Motor neuron (in vitro differentiated cells): ENCODE measurements at regions not wholly inside any gene's neighbourhood (a gene's known extent, or its start where the extent isn't known, plus 50 kb on each side); places are given as distances from the start of the nearest gene placed in this dataset.
"Not testable (repeated sequence)": the region's sequence is repeated elsewhere in the genome, so short reads cannot be mapped to it uniquely, and the experiment has no call there.

Source experiments
- ATAC-seq, 8 experiments: fragments of 200-7000 bp; cut with Tn5 transposase; replicated peaks in 6 of 8; 2 replicates each; pipeline ENCODE4 v1.8.0; 2021; ENCODE audit warnings: mild to moderate bottlenecking in 8 of 8, moderate library complexity in 8 of 8
- H3K27ac ChIP-seq, 2 donors: fragments of 250-450 bp; sonication (Bioruptor Pico); 2 replicates each; pipeline ENCODE4 v1.9.0; 2021; ENCODE audit warnings: antibody characterized with exemption in 2 of 2, mild to moderate bottlenecking in 2 of 2, moderate library complexity in 1 of 2
- H3K4me1 ChIP-seq, 2 donors: fragments of 250-450 bp; sonication (Bioruptor Pico); replicated peaks in 1 of 2; 2 replicates each; pipeline ENCODE4 v1.6.1; 2021; ENCODE audit warnings: antibody characterized with exemption in 2 of 2, mild to moderate bottlenecking in 2 of 2, moderate library complexity in 1 of 2
- H3K4me3 ChIP-seq, 5 donors: fragments of 250-450 bp; sonication (Bioruptor Pico); 2 replicates each; pipeline ENCODE4 v1.9.0; 2021; ENCODE audit warnings: antibody characterized with exemption in 5 of 5, mild to moderate bottlenecking in 5 of 5, moderate library complexity in 4 of 5
- WGBS, 10 experiments: fragments of 450-650 bp; shearing (Covaris generic); methylation state at CpG; one replicate each; pipeline ENCODE4 v1.0.0; 2022; 5-methylcytosine and 5-hydroxymethylcytosine counted together
- in situ Hi-C, 9 experiments: fragments of 400-800 bp; cut with MboI; loops; one replicate each; pipeline ENCODE4 v1.15.0; 2021; ENCODE audit warnings: low sequenced_read_pairs in 9 of 9, low pct_unique_long_range_greater_than_20kb in 2 of 9; ENCODE audit not compliant: unreplicated experiment in 9 of 9

GRCh38 chr4:170705907-170706306, 616.2 kb upstream of the AADAT start:
- WGBS, 10 experiments, result 0 to 96% (median 74%) methylated on average over 1 to 3 of the region's 3 CpGs
- H3K4me1 ChIP-seq, result no peaks in the 10 kb centered on the region
- in situ Hi-C loops, result no loop called here
- no peak overlapping the region for H3K4me3 ChIP-seq
- ATAC-seq, result no peak
- H3K27ac ChIP-seq, result no peak overlapping the region

DNA sequence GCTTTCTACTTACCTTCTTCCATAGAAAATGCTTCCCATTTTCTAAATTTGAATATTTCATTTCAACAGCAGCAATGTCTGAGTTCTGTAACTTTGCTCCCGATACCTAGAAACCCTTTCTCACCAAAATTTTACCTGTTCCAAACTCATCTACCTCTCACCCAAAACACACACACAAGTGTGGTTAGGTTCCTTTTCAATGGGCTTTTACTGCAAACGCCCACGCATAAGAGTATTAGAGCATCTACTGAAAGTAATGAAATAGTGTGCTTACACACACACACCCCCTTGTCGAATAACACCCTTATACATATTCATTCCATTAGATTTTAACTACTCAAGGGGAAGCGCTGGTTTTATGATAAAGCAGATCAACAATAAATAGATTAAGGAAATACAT, 610.3 kb upstream of the AADAT start:
- ATAC-seq, result no peak
- Histone ChIP-seq H3K4me1 (no peaks in the 10 kb centered on the region), H3K27ac (no peak overlapping the region), H3K4me3 (no peak overlapping the region)
- in situ Hi-C loops, result no loop called here
- WGBS, 10 experiments, result 30 to 100% (median 78%) methylated on average over 2 to 5 of the region's 5 CpGs; no CpG with 5 or more reads in 2 of the 10 experiments

DNA sequence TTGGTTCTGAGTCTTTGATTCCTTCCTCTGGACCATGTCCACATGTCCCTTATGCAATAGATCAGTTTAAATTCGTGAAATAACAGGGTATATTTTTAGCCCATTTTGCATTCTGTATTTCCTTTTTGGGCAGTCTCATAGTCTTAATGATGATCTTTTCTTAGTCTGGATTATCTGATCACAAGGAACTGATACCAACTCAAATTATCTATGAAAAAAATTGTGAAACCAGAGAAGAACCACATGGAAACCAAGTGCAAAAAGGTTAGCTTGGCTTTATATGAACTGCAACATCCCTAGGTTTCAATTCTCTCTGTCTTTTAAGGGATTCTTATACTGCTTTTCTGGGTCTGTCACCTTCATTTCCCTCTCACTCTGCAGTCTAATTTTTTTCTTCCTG, 608.6 kb upstream of the AADAT start:
- no peaks in the 10 kb centered on the region for H3K4me1 ChIP-seq
- no peak overlapping the region for H3K27ac ChIP-seq
- no peak overlapping the region for H3K4me3 ChIP-seq
- 0 to 100% (median 100%) methylated on average over 1 of the region's 1 CpG; no CpG with 5 or more reads in 3 of the 10 experiments for WGBS, 10 experiments
- no peak for ATAC-seq
- in situ Hi-C loops, result no loop called here

- Histone ChIP-seq H3K4me3 (no peak overlapping the region), H3K27ac (no peak overlapping the region), H3K4me1 (no peaks in the 10 kb centered on the region)
- in situ Hi-C loops, result no loop called here
- ATAC-seq, result no peak
- 0 to 100% (median 84%) methylated on average over 1 to 2 of the region's 2 CpGs for WGBS, 10 experiments
Measured at GRCh38 chr4:170697845-170698244, 608.1 kb upstream of the AADAT start.

- no peak overlapping the region for H3K27ac ChIP-seq
- H3K4me3 ChIP-seq, result no peak overlapping the region
- ATAC-seq, result no peak
- in situ Hi-C loops, result no loop called here
- no peaks in the 10 kb centered on the region for H3K4me1 ChIP-seq
Measured at GRCh38 chr4:170697045-170697444, 607.3 kb upstream of the AADAT start.

- in situ Hi-C loops, result no loop called here
Measured at GRCh38 chr4:170691168-170691567, 601.4 kb upstream of the AADAT start.

DNA sequence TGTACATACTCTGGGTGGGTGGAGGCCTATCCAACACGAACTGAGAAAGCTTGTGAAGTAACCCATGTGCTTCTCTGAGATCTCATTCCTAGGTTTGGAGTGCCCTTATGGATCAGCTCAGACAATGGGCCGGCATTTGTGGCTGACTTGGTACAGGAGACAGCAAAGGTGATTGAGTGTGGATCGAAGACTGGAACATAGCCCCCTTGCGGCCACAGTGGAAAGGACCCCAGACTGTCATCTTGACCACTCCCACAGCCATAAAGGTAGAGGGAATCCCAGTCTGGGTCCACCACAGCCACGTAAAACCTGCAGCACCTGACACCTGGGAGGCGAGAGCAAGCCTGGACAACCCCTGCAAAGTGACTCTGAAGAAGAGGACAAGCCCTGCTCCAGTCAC, 598.0 kb upstream of the AADAT start:
- Histone ChIP-seq H3K27ac (no peak overlapping the region), H3K4me1 (peaks cover 4 to 7% of the 10 kb centered on the region in 2 donors), H3K4me3 (no peak overlapping the region)
- ATAC-seq, result no peak
- WGBS, 10 experiments, result 0 to 100% (median 97%) methylated on average over 1 to 6 of the region's 6 CpGs; no CpG with 5 or more reads in 4 of the 10 experiments
- in situ Hi-C loops, result no loop called here

More at GRCh38 chr4:170691168-170691567, 601.4 kb upstream of the AADAT start:
- peaks cover 0 to 4% of the 10 kb centered on the region in 2 donors for H3K4me1 ChIP-seq
- ATAC-seq, result no peak
- H3K4me3 ChIP-seq, result no peak overlapping the region
- H3K27ac ChIP-seq, result no peak overlapping the region

DNA sequence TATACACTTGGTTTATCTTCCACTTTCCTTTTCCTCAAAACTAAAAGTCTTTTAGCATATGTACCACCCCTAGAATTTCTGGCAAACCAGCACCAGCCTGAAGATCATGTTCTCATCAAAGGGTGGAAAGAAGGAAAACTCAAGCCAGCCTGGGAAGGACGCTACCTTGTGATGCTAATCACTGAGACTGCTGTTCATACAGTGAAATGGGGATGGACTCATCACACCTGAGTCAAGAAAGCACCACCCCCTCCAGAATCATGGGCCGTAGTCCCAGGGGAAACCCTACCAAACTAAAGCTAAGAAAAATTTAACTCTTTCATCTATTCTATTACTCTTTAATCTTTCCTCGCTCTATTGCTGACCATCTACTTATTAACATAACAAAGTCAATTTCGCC, 595.9 kb upstream of the AADAT start:
- 0 to 91% (median 72%) methylated on average over 2 to 4 of the region's 4 CpGs; no CpG with 5 or more reads in 1 of the 10 experiments for WGBS, 10 experiments
- in situ Hi-C loops, ATAC-seq: not testable (repeated sequence)

DNA sequence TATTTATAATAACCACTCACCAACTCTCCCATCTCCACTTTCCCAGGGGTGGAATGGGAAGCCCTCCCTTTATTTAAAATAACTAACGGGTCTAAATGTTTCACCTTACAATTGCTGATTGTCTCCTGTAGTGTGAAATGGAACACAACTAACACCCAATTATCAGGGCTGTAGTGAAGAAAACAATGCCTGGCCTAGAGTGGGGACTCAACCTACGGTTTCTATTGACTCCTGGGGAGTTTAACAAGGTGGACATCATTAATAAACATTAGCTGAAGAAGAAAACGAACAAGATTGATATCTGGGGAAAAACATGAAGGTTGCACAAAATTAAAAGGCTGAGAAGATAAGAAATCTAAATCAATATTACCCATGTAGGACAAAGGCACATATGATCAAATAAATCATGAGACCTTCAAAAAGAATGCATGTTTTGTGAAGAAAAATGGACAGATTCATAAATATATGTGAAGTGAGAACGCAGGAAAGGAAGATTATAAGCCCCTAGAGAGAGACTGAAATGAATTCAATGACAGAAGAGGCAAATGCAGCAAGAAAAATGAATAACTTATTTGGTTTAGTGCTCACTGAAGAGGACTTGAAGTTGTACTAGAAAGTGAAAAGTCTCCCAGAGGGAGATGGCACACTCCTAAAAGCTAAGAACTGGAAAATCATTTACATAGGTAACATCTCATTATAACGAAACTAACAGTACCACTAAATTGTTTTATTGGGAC, 593.0 kb upstream of the AADAT start:
- Histone ChIP-seq H3K4me1 (peaks cover 2 to 10% of the 10 kb centered on the region in 2 donors), H3K4me3 (no peak overlapping the region), H3K27ac (no peak overlapping the region)
- in situ Hi-C loops, result no loop called here
- 0 to 53% (median 37%) methylated on average over 4 to 5 of the region's 5 CpGs for WGBS, 10 experiments
- ATAC-seq, result peak in 3 of 8 experiments; percentile 52 to 57 (median 54)

More for the DNA sequence above, 595.9 kb upstream of the AADAT start:
- not testable (repeated sequence) for H3K27ac ChIP-seq, H3K4me1 ChIP-seq, H3K4me3 ChIP-seq

- H3K4me1 ChIP-seq, H3K4me3 ChIP-seq, in situ Hi-C loops, H3K27ac ChIP-seq, ATAC-seq: not testable (repeated sequence)
- 36 to 66% (median 56%) methylated on average over 2 to 4 of the region's 5 CpGs; no CpG with 5 or more reads in 2 of the 10 experiments for WGBS, 10 experiments
Measured at GRCh38 chr4:170682087-170682486, 592.3 kb upstream of the AADAT start.

DNA sequence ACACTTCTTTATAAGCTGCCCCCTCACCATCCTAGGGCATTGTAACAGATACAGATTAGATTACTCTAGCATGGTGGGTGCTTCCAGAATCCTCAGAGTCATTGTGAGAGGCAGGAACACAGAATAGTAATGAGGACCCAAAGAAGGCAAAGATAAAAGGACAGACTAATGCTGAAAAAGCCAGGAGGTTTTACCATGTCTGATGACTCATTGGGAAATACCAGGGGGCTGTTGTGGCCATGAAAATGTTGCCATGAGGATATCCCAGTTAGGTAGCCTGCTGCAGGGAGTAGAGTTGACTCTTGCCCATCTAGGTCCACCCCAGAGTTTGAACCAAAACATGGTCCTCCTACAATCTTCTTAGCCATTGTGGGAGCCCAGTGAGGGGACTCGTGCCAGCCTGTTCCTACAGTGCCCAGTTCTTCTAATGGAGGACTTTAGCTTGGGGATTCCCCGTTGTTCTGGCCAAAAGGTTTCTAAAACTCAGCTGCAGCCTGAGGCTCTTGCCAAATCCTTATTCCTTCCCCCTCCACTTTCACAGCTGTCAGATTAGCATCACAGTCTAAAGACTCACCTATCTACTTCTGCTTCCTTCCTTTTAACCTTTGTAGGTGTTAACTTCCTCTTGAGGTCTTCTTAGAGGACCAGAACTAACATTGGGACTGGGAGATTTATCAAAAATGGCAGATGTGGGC, 586.0 kb upstream of the AADAT start:
- H3K4me1 ChIP-seq, result no peaks in the 10 kb centered on the region
- no peak overlapping the region for H3K27ac ChIP-seq
- no peak for ATAC-seq
- in situ Hi-C loops, result no loop called here
- no peak overlapping the region for H3K4me3 ChIP-seq
- 0 to 95% (median 85%) methylated on average over 1 to 2 of the region's 2 CpGs; no CpG with 5 or more reads in 4 of the 10 experiments for WGBS, 10 experiments

DNA sequence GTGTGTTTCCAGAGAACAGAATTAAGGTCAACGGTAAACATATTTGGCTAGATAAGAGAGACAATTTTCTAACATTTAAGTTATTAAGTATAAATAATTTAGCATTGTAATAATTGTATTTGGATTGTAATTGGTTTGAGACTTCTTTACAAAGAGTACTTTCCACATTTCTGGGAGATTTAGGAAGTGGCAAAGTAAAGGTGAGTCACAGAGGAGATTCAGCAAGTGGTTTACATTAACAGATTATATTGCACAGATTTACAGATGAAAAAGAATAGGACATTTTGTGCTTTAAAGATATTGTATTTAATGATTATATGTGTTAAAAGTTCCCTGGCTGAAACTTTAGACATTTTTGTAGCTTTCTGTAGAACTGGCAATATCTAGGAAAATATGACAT, 584.4 kb upstream of the AADAT start:
- Histone ChIP-seq H3K27ac (no peak overlapping the region), H3K4me1 (no peaks in the 10 kb centered on the region), H3K4me3 (no peak overlapping the region)
- WGBS, 10 experiments, result 0 to 100% (median 93%) methylated on average over 1 of the region's 1 CpG; no CpG with 5 or more reads in 1 of the 10 experiments
- in situ Hi-C loops, result no loop called here
- no peak for ATAC-seq

DNA sequence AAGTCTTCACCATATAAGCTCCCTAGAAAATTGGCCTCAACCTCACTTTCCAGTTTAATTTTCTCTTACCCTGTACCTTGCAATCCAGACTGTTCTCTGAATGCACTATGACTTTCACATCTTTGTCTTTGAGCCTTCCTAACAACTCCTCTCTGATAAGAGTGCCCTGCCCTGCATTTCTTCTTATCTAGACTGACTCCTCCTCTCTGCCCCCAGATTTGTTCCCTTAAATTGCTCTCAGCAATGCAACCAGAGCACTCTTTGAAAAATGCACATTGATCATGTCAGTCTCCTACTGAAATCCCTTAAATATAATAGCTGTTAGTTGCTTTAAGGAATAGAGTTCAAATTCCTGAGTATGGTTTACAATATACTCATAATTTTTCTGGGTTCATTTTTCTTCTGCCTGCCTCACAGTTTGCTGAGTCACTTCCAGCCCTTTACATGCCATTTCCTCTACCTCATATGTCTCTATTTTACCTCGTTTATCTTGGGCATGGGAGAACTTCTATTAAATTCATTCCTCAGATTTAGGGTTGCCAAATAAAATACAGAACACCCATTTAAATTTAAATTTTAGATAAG, 582.7 kb upstream of the AADAT start:
- Histone ChIP-seq H3K4me1 (no peaks in the 10 kb centered on the region), H3K4me3 (no peak overlapping the region), H3K27ac (no peak overlapping the region)
- WGBS, 10 experiments, result 0 to 70% (median 21%) methylated on average over 1 of the region's 1 CpG; no CpG with 5 or more reads in 2 of the 10 experiments
- ATAC-seq, result peak in 1 of 8 experiments; percentile 11
- in situ Hi-C loops, result no loop called here
